ENCODE measurements at regions not wholly inside any gene's neighbourhood (a gene's known extent, or its start where the extent isn't known, plus 50 kb on each side); places are given as distances from the start of the nearest gene placed in this dataset.

DNA sequence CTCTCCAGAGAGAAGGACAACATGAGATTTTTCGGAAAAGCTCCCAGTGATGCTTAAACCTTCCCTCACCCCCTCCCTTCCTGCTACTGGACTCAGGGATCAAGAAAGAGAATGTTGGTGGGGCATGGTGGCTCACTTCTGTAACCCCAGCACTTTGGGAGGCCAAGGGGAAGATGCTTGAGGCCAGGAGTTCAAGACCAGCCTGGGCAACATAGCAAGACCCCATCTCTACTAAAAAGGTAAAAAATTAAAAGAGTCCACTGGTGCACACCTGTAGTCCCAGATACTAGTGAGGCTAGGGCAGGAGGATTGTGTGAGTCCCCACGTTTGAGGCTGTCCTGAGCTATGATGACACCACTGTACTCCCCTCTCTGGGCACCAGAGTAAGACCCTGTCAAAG, 162.9 kb upstream of the RAB4A start:
- no peaks in the 10 kb centered on the region for H3K36me3 ChIP-seq (replicated peaks in 1 of 2; ENCODE audit: control insufficient read depth in 1 of 2, insufficient read depth in 2 of 2, low read length in 2 of 2)
- no peaks in the 10 kb centered on the region for H3K79me2 ChIP-seq (ENCODE audit: insufficient read depth, low read length)
- TF ChIP-seq ZNF121 (CRISPR knock-in tag; IDR thresholded peaks at IDR 0.05) = peak; percentile 93
- TF ChIP-seq MBNL3 (CRISPR knock-in tag; conservative IDR thresholded peaks at IDR 0.05) = no peak
- TF ChIP-seq ZFX (CRISPR knock-in tag; IDR thresholded peaks at IDR 0.05; ENCODE audit: low read depth) = 0 out of 2 replicates have a peak, but pooled peaks have one; percentile 2
- no peak for TF ChIP-seq PRMT3 (CRISPR knock-in tag; IDR thresholded peaks at IDR 0.05; ENCODE audit: borderline replicate concordance, low read depth)
- no peak for TF ChIP-seq ATAD3A (CRISPR knock-in tag; IDR thresholded peaks at IDR 0.05)
- TF ChIP-seq ZNF337 (CRISPR knock-in tag; IDR thresholded peaks at IDR 0.05; ENCODE audit: borderline replicate concordance, low read depth) = 0 out of 2 replicates have a peak, but pooled peaks have one; percentile 2
- no peak for TF ChIP-seq ZEB1 (IDR thresholded peaks at IDR 0.05; ENCODE audit: insufficient replicate concordance, low read depth)
- no peak for TF ChIP-seq SYNCRIP (IDR thresholded peaks at IDR 0.05; ENCODE audit: insufficient read depth, low read depth, low read length)
- TF ChIP-seq U2AF1 (optimal IDR thresholded peaks at IDR 0.05; ENCODE audit: low read depth, low read length) = no peak
- no peak for TF ChIP-seq GPBP1L1 (CRISPR knock-in tag; IDR thresholded peaks at IDR 0.05)
- ATAC-seq (no peak), FAIRE-seq (no peak), DNase-seq (ENCODE audit: low spot score) (no peak)
- H3K4me2 ChIP-seq (ENCODE audit: low read depth, low read length) = no peak overlapping the region
- no peak overlapping the region for H3K4me3 ChIP-seq (replicated peaks in 1 of 3; ENCODE audit: insufficient read depth in 1 of 3, low read depth in 2 of 3, low read length in 3 of 3)
- H2AFZ ChIP-seq (ENCODE audit: low read length) = no peak overlapping the region
- POLR2A ChIA-PET = interaction anchor here (1.0 to 2.4 kb wide), 6 partner anchors 9 to 271 kb away, joined by 3 to 15 read pairs (median 4); no protein-coding TSS in a partner anchor
- H4K20me1 ChIP-seq (ENCODE audit: insufficient read depth, low read length) = no peaks in the 10 kb centered on the region
- no peaks in the 10 kb centered on the region for H3K9me3 ChIP-seq (ENCODE audit: low read length)
- in situ Hi-C loops (cut with HindIII; ENCODE audit: extremely low pct_ligation_motif_present, low pct_unique_long_range_greater_than_20kb) = no loop called here
- peaks cover 93% of the 10 kb centered on the region for H3K4me1 ChIP-seq (ENCODE audit: insufficient read depth, low read length)
- intact Hi-C loops (cut with micrococcal nuclease; ENCODE audit: unreplicated experiment) = loop anchor here (10.0 kb wide), 1 partner anchor 117 kb away; no protein-coding TSS in a partner anchor
- H3K9ac ChIP-seq (ENCODE audit: insufficient read depth, low read depth, low read length) = no peak overlapping the region
- CTCF ChIA-PET (ENCODE audit: low intra/inter-chr PET ratio, low total read pairs) = no interaction called here
- no TSS peak for BruUV-seq (replicated peaks)
- H3K27ac ChIP-seq (ENCODE audit: extremely low read length, insufficient read depth, low read length) = peak overlapping the region; percentile 68
- 64% methylated on average over 2 of the region's 2 CpGs for WGBS (ENCODE audit: low lambda C conversion rate)
- no peaks in the 10 kb centered on the region for H3K27me3 ChIP-seq (ENCODE audit: control insufficient read depth in 1 of 2, insufficient read depth in 2 of 2, low read length in 2 of 2)

All from HepG2 (cell line).